CD4-positive, alpha-beta T cell treated with Interleukin-1 beta for 1 hour (primary cell): ENCODE measurements at regions not wholly inside any gene's neighbourhood (a gene's known extent, or its start where the extent isn't known, plus 50 kb on each side); places are given as distances from the start of the nearest gene placed in this dataset.

Experiments used
- DNase-seq, 2 donors: peaks; one replicate each; pipeline ENCODE4 v3.0.0-alpha.2; 2020 to 2022

DNA sequence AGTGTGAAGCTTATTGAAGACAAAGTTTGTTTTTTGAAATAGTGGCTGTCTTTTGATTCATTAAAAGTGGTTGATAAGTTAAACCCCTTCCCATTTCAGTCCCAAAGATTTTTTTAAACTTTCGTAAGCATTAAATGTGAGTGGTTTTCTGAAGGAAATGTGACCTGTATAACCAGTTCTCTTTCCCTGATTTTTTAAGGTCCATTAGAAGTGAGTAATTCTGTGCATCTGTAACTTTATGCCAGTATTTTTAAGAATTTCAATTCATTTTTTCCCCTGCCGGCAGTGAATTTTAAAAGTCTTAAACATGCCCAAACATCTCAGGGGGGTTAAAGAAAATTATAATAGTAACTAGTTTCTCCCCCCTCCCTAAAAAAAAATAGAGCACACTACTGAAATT lies 254.6 kb upstream of the SP8 start:
- no peak for DNase-seq

DNA sequence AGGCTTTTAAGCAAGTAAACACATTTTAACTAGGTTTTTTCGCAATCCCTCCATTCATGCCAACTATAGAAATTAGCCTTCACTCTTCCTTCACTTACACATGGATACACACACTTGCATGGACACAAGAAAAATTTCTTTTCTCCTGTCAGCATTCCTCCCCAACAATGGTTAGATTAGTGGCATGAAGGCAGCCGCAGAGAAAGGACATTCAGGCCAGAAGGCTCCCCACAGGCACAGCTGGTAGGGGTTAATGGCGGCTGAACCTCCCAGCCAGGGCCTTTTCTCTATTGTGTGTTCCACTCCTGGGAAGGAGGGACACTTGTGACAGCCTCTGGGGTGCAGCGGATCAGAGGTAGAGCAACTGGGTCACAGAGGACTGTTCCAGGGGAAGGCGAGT lies 255.0 kb upstream of the SP8 start:
- DNase-seq, result no peak

GRCh38 chr7:21044384-21044783 lies 257.7 kb upstream of the SP8 start:
- no peak for DNase-seq

DNA sequence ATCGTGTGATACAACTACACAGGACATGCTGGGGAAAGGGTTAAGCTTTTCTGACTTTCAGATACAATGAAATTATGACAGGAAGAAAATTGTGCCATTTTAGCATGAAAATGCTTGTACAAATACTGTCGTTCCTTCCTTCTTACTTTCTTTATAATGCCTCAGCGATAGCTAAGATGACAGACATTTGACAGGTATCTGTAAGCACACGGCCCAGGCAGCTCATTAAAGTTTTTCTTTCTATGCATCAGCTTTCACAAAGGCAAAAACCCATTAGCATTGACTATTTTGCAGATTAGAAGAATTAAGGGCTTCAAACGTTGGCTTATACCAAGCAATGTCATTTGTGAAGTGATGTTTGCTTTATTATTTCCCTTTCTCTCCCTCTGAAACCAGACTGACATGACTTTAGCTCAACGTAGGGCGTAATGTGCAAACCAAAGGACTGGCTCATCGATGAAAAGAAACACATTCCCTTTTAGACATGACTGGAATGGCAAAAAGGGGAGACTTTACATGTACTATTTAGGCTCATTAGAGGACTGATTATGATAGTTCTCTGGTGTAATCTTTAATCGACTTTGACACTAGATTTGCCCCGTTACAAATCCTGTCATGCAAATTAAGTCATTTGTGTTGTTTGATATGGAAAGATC lies 258.4 kb upstream of the SP8 start:
- DNase-seq, result no peak

GRCh38 chr7:21051865-21052264 lies 265.2 kb upstream of the SP8 start:
- DNase-seq, result no peak

DNA sequence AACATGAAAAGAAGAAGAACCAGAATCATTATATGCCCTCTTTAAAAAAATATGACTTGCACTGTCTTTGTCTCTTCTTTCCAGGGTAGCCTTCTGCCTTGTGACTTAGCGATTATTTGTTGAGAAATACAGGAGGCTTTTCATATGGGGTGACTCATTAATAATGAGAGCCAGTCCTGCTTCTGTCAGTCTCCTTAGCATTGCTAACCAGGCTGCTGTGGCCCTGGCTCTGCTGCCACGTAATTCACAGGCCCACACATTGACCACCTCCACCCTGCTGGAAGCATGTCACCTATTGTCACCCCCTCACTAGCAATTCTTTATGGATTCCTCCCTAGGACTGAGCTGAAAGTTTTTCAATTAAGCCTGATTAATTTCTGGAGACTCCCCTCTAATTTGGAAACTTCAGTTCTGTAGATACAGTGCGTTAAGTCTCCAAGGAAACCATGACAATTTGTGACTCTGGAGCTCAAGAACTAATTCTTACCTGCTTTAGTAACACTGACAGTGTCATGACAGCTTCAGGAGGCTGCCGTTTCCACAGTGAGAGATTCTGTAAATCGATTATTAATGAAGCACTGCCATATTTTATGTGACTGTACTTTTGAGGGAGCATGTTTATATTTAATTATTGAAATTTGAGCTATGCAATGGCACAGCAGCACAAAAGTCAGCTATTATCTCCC lies 267.9 kb upstream of the SP8 start:
- no peak for DNase-seq

GRCh38 chr7:21059069-21059468 lies 272.4 kb upstream of the SP8 start:
- DNase-seq, result no peak

GRCh38 chr7:21063106-21063505 lies 276.4 kb upstream of the SP8 start:
- no peak for DNase-seq

DNA sequence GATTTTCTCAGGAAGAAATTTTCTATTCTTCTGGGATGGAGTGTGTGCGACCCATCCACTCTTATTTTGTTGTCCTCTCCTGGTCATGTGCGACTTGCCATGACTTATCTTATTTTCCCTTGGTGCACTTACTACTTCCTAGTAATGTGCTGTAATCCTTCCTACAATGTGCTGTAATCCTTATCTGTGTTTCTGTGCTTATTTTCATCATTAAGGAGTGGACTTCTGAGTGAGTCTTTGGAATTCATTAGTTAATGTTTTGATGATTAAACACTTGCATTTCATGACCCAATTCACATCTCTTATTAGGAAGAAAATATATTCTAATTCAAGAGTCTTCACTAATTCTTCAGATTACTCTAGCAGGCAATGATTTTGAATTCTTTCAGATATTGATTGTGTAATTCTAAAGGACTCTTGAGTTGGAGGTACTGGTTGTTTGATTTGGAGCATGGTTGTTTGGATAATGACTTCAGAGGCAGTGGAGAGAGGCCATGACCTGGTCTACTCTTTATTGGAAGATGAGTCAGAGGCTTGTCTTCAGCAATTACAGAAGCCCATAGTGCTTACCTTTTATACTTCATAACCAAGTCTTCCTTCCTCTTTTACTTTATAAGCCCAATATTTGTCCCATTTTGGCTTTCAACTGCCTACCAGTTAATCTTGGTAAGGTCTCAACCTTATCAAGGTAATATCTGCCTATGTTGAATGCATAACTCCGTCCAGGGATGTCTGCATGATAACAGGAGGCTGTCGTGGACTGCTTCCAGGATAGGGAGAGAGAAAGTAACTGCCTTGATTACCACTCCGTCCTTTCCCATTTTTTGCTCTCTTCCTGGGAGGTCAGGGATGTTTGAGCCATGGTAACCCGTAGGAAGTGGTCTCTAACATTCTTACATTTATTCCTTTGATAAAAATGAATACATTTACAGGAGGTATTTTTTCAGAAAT lies 278.3 kb upstream of the SP8 start:
- no peak for DNase-seq

GRCh38 chr7:21066221-21066620 lies 279.5 kb upstream of the SP8 start:
- DNase-seq, result no peak

DNA sequence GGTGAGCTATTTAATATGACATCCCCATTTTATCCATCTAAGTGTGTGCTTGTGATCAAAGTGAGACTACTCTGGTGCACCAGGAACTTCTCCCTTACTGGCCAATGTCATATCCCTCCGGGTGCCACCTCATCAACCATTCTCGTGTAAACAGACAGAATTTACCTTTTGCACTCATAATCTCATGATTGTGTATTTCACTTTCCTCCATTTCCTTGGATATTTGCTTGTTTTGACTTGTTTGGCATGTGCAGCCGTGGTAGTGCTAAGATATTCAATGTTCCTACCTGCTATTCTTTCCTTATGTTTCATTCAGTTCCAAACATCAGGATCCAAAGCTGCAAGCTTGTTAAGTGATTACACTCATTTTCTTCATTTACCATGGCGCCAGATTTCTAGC lies 280.5 kb upstream of the SP8 start:
- no peak for DNase-seq

GRCh38 chr7:21070571-21071090 lies 283.9 kb upstream of the SP8 start:
- DNase-seq, result no peak

DNA sequence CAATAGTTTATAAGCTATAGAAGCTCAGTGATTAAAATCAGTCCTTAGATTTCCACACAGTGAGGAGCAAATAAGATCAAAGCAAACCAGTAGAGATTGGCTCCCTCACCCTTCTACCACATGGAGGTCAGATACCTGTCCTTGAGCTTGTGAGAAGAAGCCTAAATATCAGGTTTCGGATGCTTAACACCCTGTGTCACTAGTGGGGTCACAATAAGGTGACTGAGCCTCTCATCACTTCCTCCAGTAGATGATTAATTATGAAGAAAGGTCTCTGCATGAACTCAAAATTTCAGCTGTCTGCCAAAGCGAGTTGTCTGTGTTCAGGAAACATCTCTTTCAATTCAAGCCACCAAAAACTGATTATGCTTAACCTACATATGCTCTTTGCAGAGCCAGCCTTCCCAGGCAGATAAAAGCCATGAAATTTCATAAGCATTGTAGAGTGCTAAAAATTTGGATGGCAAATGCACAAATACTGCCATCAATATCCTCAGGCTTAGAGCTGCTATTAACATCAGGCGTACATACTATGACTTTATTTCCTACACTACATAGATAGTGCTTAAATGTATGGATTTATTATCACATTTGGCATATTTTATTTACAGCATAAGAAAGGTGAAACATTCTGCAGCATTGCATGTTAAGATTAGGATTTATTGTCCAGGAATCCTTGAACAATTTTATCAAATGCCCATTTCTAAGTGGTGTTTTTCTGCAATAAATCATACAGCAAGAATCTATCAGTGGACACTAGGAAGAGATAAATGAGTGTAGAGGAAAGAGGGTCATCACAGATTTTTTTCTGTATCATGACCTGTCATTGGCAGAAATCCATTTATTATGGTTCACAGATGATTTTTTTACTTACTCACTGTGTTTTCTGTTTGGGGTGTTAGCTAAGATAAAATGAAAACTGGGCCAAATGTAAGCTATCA lies 285.1 kb upstream of the SP8 start:
- no peak for DNase-seq

- DNase-seq, result no peak
These were observed 289.4 kb upstream of the SP8 start for GRCh38 chr7:21076054-21076453.

DNA sequence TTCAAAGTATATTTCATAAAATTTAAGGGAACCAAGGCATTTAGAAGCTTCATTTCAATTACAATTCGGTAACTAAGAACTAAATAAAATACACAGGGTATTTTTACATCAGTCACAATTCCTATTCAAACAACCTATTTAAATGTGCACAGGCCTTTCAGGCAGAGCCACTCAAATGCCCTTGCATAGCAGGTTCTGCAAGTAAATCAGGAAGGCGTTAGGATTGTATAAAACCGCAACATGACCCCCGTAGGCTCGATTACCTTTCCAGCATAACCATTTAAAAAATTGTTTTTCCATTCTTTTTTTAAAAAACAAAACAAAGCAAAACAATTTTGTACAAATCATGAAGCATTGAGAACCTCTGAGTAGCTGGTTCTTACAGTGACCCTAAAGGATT lies 289.9 kb upstream of the SP8 start:
- DNase-seq, result no peak

DNA sequence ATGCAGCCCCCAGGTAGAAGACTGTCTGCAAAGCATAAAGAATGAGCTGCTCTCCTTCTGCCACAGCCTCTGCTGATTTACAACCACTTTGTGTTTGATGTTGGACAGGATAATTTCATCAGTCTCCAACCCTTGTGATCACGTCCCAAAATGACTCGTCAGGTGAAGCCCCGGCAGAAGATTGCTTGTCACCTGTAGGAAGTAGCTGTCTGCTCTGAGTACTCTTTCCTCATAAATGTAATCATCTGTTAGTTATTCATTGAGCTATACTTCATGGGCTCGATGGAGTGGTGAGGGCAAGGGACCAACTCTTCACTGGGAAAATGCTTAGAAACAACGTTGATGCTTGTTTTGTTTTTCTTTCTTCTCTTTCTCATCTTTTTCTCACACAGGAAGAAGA lies 290.9 kb upstream of the SP8 start:
- DNase-seq, result no peak

- no peak for DNase-seq
These were observed 297.6 kb upstream of the SP8 start for GRCh38 chr7:21084286-21084685.

- DNase-seq, result no peak
These were observed 300.0 kb upstream of the SP8 start for GRCh38 chr7:21086688-21087087.

- DNase-seq, result no peak
These were observed 303.0 kb upstream of the SP8 start for GRCh38 chr7:21089653-21090052.

- no peak for DNase-seq
These were observed 306.3 kb upstream of the SP8 start for GRCh38 chr7:21092766-21093702.

- DNase-seq, result no peak
These were observed 307.9 kb upstream of the SP8 start for GRCh38 chr7:21094589-21094988.
